ENCODE measurements at regions not wholly inside any gene's neighbourhood (a gene's known extent, or its start where the extent isn't known, plus 50 kb on each side); places are given as distances from the start of the nearest gene placed in this dataset.

GRCh38 chr3:71921036-71921435 lies 136.1 kb upstream of the PROK2 start:
- TF ChIP-seq CTCF (IDR thresholded peaks at IDR 0.05): no peak
- TF ChIP-seq POLR2A (IDR thresholded peaks at IDR 0.05): no peak
- TF ChIP-seq EP300 (IDR thresholded peaks at IDR 0.05; ENCODE audit: low read depth): no peak

All from transverse colon (tissue), 3 donors.